HL-60 (cell line): ENCODE measurements at regions not wholly inside any gene's neighbourhood (a gene's known extent, or its start where the extent isn't known, plus 50 kb on each side); places are given as distances from the start of the nearest gene placed in this dataset.

ENCODE experiments used
- DNase-seq, 2 experiments: peaks; one replicate each; pipeline ENCODE4 v3.0.0-alpha.2; 2010 to 2020; ENCODE audit warnings: low read depth in 1 of 2, low spot score in 1 of 2
- H3K27ac ChIP-seq: fragments of 250-450 bp; sonication (Bioruptor Pico); replicated peaks from 2 replicates; pipeline ENCODE4 v1.5.1; 2020; ENCODE audit warnings: mild to moderate bottlenecking, moderate library complexity
- H3K27me3 ChIP-seq: fragments of 250-450 bp; sonication (Bioruptor Pico); 2 replicates; pipeline ENCODE4 v1.5.1; 2021; ENCODE audit warnings: mild to moderate bottlenecking, moderate library complexity; ENCODE audit not compliant: insufficient read depth, poor library complexity, severe bottlenecking
- H3K4me3 ChIP-seq: replicated peaks from 2 replicates; pipeline ENCODE4 v1.5.1; 2011; ENCODE audit warnings: mild to moderate bottlenecking, control low read depth, low read length; ENCODE audit not compliant: insufficient read depth
- GABPA ChIP-seq: IDR thresholded peaks from 2 replicates; pipeline ENCODE4 v1.6.1; 2012; ENCODE audit warnings: low read depth
- POLR2AphosphoS5 ChIP-seq: IDR thresholded peaks from 2 replicates; pipeline ENCODE4 v1.6.1; 2012; ENCODE audit warnings: low read depth
- SPI1 ChIP-seq: IDR thresholded peaks from 2 replicates; pipeline ENCODE4 v1.6.1; 2012; ENCODE audit warnings: low read depth, mild to moderate bottlenecking, borderline replicate concordance
- TF ChIP-seq, protein P1 (sequence below): IDR thresholded peaks from one replicate; pipeline ENCODE4 v1.5.1; 2011; ENCODE audit warnings: low read length, control low read depth, inconsistent platforms; ENCODE audit not compliant: insufficient read depth
- TF ChIP-seq, protein P2 (sequence below): IDR thresholded peaks from 2 replicates; pipeline ENCODE4 v1.6.1; 2012; ENCODE audit warnings: low read depth; ENCODE audit not compliant: insufficient replicate concordance

DNA sequence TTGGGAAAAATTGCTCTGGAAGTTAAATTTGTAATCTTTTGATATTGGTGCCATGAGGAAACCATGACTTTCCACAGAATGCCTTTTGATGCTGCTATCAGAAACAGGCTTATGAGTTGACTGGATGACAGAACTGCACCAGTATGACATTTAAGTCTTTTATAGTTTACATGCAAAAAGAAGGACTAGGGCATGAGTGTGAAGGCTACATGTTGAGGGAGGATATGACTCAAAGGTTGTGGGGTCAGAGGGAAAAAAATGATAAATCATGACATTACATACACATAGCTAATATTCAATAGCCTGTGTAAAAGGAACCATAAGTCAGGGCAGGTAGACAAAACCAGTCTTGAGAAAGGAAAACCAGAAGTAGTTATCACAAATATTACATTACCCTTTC, 182.2 kb downstream of the COL12A1 start:
- no peak for DNase-seq
- H3K4me3 ChIP-seq: no peak overlapping the region
- no peaks in the 10 kb centered on the region for H3K27me3 ChIP-seq
- no peak overlapping the region for H3K27ac ChIP-seq
- TF ChIP-seq, protein P1, sequence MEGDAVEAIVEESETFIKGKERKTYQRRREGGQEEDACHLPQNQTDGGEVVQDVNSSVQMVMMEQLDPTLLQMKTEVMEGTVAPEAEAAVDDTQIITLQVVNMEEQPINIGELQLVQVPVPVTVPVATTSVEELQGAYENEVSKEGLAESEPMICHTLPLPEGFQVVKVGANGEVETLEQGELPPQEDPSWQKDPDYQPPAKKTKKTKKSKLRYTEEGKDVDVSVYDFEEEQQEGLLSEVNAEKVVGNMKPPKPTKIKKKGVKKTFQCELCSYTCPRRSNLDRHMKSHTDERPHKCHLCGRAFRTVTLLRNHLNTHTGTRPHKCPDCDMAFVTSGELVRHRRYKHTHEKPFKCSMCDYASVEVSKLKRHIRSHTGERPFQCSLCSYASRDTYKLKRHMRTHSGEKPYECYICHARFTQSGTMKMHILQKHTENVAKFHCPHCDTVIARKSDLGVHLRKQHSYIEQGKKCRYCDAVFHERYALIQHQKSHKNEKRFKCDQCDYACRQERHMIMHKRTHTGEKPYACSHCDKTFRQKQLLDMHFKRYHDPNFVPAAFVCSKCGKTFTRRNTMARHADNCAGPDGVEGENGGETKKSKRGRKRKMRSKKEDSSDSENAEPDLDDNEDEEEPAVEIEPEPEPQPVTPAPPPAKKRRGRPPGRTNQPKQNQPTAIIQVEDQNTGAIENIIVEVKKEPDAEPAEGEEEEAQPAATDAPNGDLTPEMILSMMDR: no peak
- no peak for TF ChIP-seq GABPA
- TF ChIP-seq, protein P2, sequence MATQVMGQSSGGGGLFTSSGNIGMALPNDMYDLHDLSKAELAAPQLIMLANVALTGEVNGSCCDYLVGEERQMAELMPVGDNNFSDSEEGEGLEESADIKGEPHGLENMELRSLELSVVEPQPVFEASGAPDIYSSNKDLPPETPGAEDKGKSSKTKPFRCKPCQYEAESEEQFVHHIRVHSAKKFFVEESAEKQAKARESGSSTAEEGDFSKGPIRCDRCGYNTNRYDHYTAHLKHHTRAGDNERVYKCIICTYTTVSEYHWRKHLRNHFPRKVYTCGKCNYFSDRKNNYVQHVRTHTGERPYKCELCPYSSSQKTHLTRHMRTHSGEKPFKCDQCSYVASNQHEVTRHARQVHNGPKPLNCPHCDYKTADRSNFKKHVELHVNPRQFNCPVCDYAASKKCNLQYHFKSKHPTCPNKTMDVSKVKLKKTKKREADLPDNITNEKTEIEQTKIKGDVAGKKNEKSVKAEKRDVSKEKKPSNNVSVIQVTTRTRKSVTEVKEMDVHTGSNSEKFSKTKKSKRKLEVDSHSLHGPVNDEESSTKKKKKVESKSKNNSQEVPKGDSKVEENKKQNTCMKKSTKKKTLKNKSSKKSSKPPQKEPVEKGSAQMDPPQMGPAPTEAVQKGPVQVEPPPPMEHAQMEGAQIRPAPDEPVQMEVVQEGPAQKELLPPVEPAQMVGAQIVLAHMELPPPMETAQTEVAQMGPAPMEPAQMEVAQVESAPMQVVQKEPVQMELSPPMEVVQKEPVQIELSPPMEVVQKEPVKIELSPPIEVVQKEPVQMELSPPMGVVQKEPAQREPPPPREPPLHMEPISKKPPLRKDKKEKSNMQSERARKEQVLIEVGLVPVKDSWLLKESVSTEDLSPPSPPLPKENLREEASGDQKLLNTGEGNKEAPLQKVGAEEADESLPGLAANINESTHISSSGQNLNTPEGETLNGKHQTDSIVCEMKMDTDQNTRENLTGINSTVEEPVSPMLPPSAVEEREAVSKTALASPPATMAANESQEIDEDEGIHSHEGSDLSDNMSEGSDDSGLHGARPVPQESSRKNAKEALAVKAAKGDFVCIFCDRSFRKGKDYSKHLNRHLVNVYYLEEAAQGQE: no peak
- TF ChIP-seq POLR2AphosphoS5: no peak
- TF ChIP-seq SPI1: no peak

DNA sequence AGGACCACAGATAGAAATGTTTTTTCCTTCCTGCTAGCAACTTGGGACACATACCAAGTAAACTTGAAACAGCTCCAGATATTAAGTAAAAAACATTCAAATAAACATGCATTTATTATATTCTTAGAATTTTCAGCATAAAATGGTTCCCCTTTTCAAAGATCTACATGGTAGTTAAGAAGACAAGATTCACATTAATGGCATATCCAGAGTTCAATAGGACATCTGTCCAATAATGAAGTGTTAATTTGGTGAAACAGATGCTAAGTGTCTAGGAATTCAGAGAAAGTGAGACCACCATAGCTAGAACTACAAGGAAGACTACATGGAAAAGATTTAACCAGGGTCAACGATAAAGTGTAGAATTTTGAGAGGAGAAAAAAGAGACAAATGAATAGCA, 184.9 kb downstream of the COL12A1 start:
- TF ChIP-seq, protein P2: no peak
- TF ChIP-seq SPI1: no peak
- TF ChIP-seq, protein P1: no peak
- TF ChIP-seq POLR2AphosphoS5: no peak
- TF ChIP-seq GABPA: no peak
- Histone ChIP-seq H3K27me3 (no peaks in the 10 kb centered on the region), H3K4me3 (no peak overlapping the region), H3K27ac (no peak overlapping the region)
- DNase-seq: no peak

DNA sequence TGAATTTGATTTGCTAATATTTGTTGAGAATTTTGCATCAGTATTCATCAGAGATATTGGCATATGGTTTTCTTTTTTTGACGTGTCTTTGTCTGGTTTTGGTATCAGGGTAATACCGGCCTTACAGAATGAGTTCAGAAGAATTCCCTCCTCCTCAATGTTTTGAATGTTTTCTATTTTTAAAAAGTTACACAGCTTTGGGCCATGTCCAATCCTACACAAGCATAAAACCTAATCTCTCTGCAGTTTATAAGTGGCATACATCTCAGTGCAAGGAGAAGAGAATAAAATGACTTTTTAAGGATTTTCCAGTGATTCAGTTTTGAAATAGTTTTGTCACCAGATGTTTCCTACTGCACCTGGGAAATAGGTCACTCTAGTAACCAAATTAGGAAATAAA, 185.5 kb downstream of the COL12A1 start:
- TF ChIP-seq, protein P1: no peak
- TF ChIP-seq, protein P2: no peak
- TF ChIP-seq POLR2AphosphoS5 (no peak), SPI1 (no peak), GABPA (no peak)
- Histone ChIP-seq H3K4me3 (no peak overlapping the region), H3K27ac (no peak overlapping the region), H3K27me3 (no peaks in the 10 kb centered on the region)
- DNase-seq: no peak
